A549 (cell line): ENCODE measurements at regions not wholly inside any gene's neighbourhood (a gene's known extent, or its start where the extent isn't known, plus 50 kb on each side); places are given as distances from the start of the nearest gene placed in this dataset.
"Not testable (repeated sequence)": the region's sequence is repeated elsewhere in the genome, so short reads cannot be mapped to it uniquely, and the experiment has no call there.

Source experiments
- ATAC-seq, 2 experiments: fragments of 200-7000 bp in 1 of 2; fragments of >200 bp in 1 of 2; cut with Nextera tagmentation in 1 of 2; cut with Tn5 transposase in 1 of 2; 3 replicates each; pipeline versions ENCODE4 v1.8.0 to v1.9.1; 2018 to 2020; ENCODE audit warnings: mild to moderate bottlenecking in 1 of 2, moderate library complexity in 1 of 2
- CTCF ChIA-PET: fragments of 300-600 bp; sonication (Branson Sonifier 250); formaldehyde crosslinking; extraction: SDS; loops from one replicate; lab custom pipeline; 2021; ENCODE audit warnings: antibody characterized with exemption, inconsistent platforms; lab: Yijun Ruan, JAX
- POLR2A ChIA-PET: fragments of 350-600 bp; formaldehyde crosslinking; extraction: SDS; loops from one replicate; lab custom pipeline; 2021; ENCODE audit warnings: antibody characterized with exemption, inconsistent platforms; lab: Yijun Ruan, JAX
- DNase-seq, 2 experiments: peaks; one replicate each; pipeline versions ENCODE4 v3.0.0 to v3.0.0-alpha.2; 2011 to 2016; ENCODE audit warnings: low read depth in 1 of 2, low spot score in 1 of 2
- FAIRE-seq: peaks from 2 replicates; lab custom pipeline; 2011; peaks lifted over from hg19 to GRCh38; lab: Jason Lieb, UNC
- H3K27ac ChIP-seq, 2 experiments: fragments of >200 bp; sonication (Bioruptor Twin); formaldehyde crosslinking; 3 replicates each; pipeline ENCODE4 v1.5.1; 2016 to 2017
- H3K4me1 ChIP-seq: fragments of >200 bp; sonication (Bioruptor Twin); formaldehyde crosslinking; 3 replicates; pipeline ENCODE4 v1.6.1; 2016
- H3K4me2 ChIP-seq: fragments of >200 bp; sonication (Bioruptor Twin); formaldehyde crosslinking; 3 replicates; pipeline ENCODE4 v1.6.1; 2016
- H3K4me3 ChIP-seq: fragments of >200 bp; sonication (Bioruptor Twin); formaldehyde crosslinking; 3 replicates; pipeline ENCODE4 v1.5.1; 2016
- H3K9me3 ChIP-seq: fragments of >200 bp; sonication (Bioruptor Twin); formaldehyde crosslinking; 3 replicates; pipeline ENCODE4 v1.6.1; 2016
- ATOH8 ChIP-seq: fragments of 250-450 bp; sonication (Bioruptor Pico); IDR thresholded peaks from 2 replicates; pipeline ENCODE4 v1.5.0; 2020; ENCODE audit warnings: low read depth, mild to moderate bottlenecking, moderate library complexity
- BHLHE40 ChIP-seq: IDR thresholded peaks from 2 replicates; pipeline ENCODE4 v1.6.1; 2012; ENCODE audit warnings: low read depth, low read length, inconsistent platforms
- CEBPB ChIP-seq, 2 experiments: fragments of >200 bp in 1 of 2; sonication (Bioruptor Twin) in 1 of 2; formaldehyde crosslinking in 1 of 2; IDR thresholded peaks; 2 replicates each; pipeline ENCODE4 v1.6.1; 2012 to 2016
- EHMT2 ChIP-seq: fragments of 200-600 bp; sonication (generic); IDR thresholded peaks from 2 replicates; pipeline ENCODE4 v1.6.1; 2016; ENCODE audit warnings: antibody characterized with exemption, low read depth, mild to moderate bottlenecking, moderate library complexity
- FOSB ChIP-seq: fragments of 250-450 bp; sonication (Bioruptor Pico); IDR thresholded peaks from 2 replicates; pipeline ENCODE4 v1.5.0; 2020; ENCODE audit warnings: mild to moderate bottlenecking, moderate library complexity
- FOXS1 ChIP-seq: fragments of 250-450 bp; sonication (Bioruptor Pico); IDR thresholded peaks from 2 replicates; pipeline ENCODE4 v1.5.0; 2020; ENCODE audit warnings: mild to moderate bottlenecking, moderate library complexity
- HDAC2 ChIP-seq: fragments of 200-600 bp; sonication (generic); IDR thresholded peaks from 2 replicates; pipeline ENCODE4 v1.6.1; 2016
- HES2 ChIP-seq: fragments of >200 bp; sonication (Bioruptor Twin); formaldehyde crosslinking; IDR thresholded peaks from 2 replicates; pipeline ENCODE4 v1.6.1; 2016
- HMGXB4 ChIP-seq: fragments of 250-450 bp; sonication (Bioruptor Pico); IDR thresholded peaks from 2 replicates; pipeline ENCODE4 v1.5.0; 2021; ENCODE audit warnings: mild to moderate bottlenecking, moderate library complexity, borderline replicate concordance
- HOXB13 ChIP-seq: fragments of 250-450 bp; sonication (Bioruptor Pico); IDR thresholded peaks from 2 replicates; pipeline ENCODE4 v1.5.0; 2020; ENCODE audit warnings: low read depth, mild to moderate bottlenecking, moderate library complexity
- MAZ ChIP-seq: fragments of 150-350 bp; IDR thresholded peaks from 2 replicates; pipeline ENCODE4 v1.6.1; 2014; ENCODE audit warnings: antibody characterized with exemption, low read depth, low read length, borderline replicate concordance
- PBX3 ChIP-seq: IDR thresholded peaks from 2 replicates; pipeline ENCODE4 v1.6.1; 2012
- PHF8 ChIP-seq: fragments of 200-600 bp; sonication (generic); IDR thresholded peaks from 2 replicates; pipeline ENCODE4 v1.6.1; 2016; ENCODE audit warnings: low read depth, mild to moderate bottlenecking, antibody characterized with exemption, moderate library complexity, borderline replicate concordance
- POLR2AphosphoS2 ChIP-seq: conservative IDR thresholded peaks from 2 replicates; pipeline ENCODE4 v1.6.1; 2012; ENCODE audit warnings: low read length, improper control_type of control experiment, inconsistent platforms
- RCOR1 ChIP-seq: fragments of 150-350 bp; IDR thresholded peaks from 2 replicates; pipeline ENCODE4 v1.6.1; 2014; ENCODE audit warnings: antibody characterized with exemption, low read length, low read depth
- REST ChIP-seq: fragments of 200-600 bp; sonication (generic); IDR thresholded peaks from 2 replicates; pipeline ENCODE4 v1.6.1; 2016; ENCODE audit warnings: antibody characterized with exemption, mild to moderate bottlenecking, moderate library complexity
- RNF2 ChIP-seq: fragments of 200-600 bp; sonication (generic); IDR thresholded peaks from 2 replicates; pipeline ENCODE4 v1.6.1; 2016; ENCODE audit warnings: low read depth, mild to moderate bottlenecking, antibody characterized with exemption, moderate library complexity, borderline replicate concordance
- TP53 ChIP-seq: fragments of 250-450 bp; sonication (Bioruptor Pico); IDR thresholded peaks from 2 replicates; pipeline ENCODE4 v1.5.0; 2021; ENCODE audit warnings: mild to moderate bottlenecking, moderate library complexity
- ZFP36 ChIP-seq: fragments of 450-650 bp; IDR thresholded peaks from 2 replicates; pipeline ENCODE4 v1.6.1; 2014; ENCODE audit warnings: borderline replicate concordance; ENCODE audit not compliant: partially characterized antibody
- ZSCAN20 ChIP-seq: fragments of 250-450 bp; sonication (Bioruptor Pico); IDR thresholded peaks from 2 replicates; pipeline ENCODE4 v1.8.0; 2022; ENCODE audit warnings: mild to moderate bottlenecking, moderate library complexity
- WGBS: methylation state at CpG from one replicate; pipeline ENCODE4 v1.1.6; 2017; ENCODE audit errors: missing lambda C conversion rate; 5-methylcytosine and 5-hydroxymethylcytosine counted together

- TF ChIP-seq PHF8 (no peak), CEBPB (IDR thresholded peaks at IDR 0.05) (peak in 1 of 2 experiments; percentile 52; a peak in 2 of 4 replicates), TP53 (no peak)
- Histone ChIP-seq H3K4me3 (no peak overlapping the region), H3K4me2 (no peak overlapping the region; the same call in 2 of the 3 replicates), H3K4me1 (peaks cover 43% of the 10 kb centered on the region), H3K9me3 (peaks cover 32% of the 10 kb centered on the region), H3K27ac (peak overlapping the region; percentile 56 to 76; a peak in 5 of 6 replicates)
- DNase-seq: no peak
- 72% methylated on average over 1 of the region's 1 CpG for WGBS
- no peak for FAIRE-seq
- ATAC-seq: no peak
- ChIA-PET POLR2A (no interaction called here), CTCF (interaction anchor here (1.1 to 3.0 kb wide), 3 partner anchors 21 to 128 kb away, joined by 4 to 17 read pairs (median 16); no protein-coding TSS in a partner anchor)
These were observed 120.5 kb upstream of the KLF14 start for GRCh38 chr7:130854481-130854880.

- ChIA-PET CTCF (interaction anchor here (1.0 to 3.0 kb wide), 4 partner anchors 10 to 183 kb away, joined by 3 to 17 read pairs (median 10); no protein-coding TSS in a partner anchor), POLR2A (no interaction called here)
- TF ChIP-seq MAZ: no peak
- no peak for TF ChIP-seq RNF2
- TF ChIP-seq FOXS1 (CRISPR knock-in tag): peak; percentile 12; the same call in 1 of the 2 replicates
- TF ChIP-seq HES2: no peak
- H3K9me3 ChIP-seq: peaks cover 53% of the 10 kb centered on the region
- no peak for FAIRE-seq
- no peak overlapping the region for H3K4me2 ChIP-seq
- DNase-seq: no peak
- H3K27ac ChIP-seq: no peak overlapping the region
- H3K4me3 ChIP-seq: no peak overlapping the region
- ATAC-seq: no peak
- H3K4me1 ChIP-seq: peaks cover 30% of the 10 kb centered on the region
These were observed 122.9 kb upstream of the KLF14 start for GRCh38 chr7:130856866-130857265.

- H3K27ac ChIP-seq, DNase-seq, POLR2A ChIA-PET, FAIRE-seq, H3K4me2 ChIP-seq: not testable (repeated sequence)
- CTCF ChIA-PET: interaction anchor here (1.4 to 1.6 kb wide), 3 partner anchors 15 to 36 kb away, joined by 3 to 4 read pairs (median 3); no protein-coding TSS in a partner anchor
- ATAC-seq: 0 out of 6 replicates have a peak, but pooled peaks of 1 of the 2 experiments have one; percentile 7
- WGBS: 100% methylated on average over 2 of the region's 2 CpGs
- peak; percentile 94 for TF ChIP-seq ZFP36
- TF ChIP-seq, all 56 proteins: peak for 1; not testable (repeated sequence) for 55
- not testable (repeated sequence) for H3K4me1 ChIP-seq, H3K4me3 ChIP-seq
- peaks cover 58% of the 10 kb centered on the region for H3K9me3 ChIP-seq
These were observed 126.8 kb upstream of the KLF14 start for GRCh38 chr7:130860832-130861231.

- CTCF ChIA-PET: interaction anchor here (0.6 to 1.7 kb wide), 4 partner anchors 10 to 33 kb away, joined by 3 to 5 read pairs (median 4); no protein-coding TSS in a partner anchor
- H3K4me1 ChIP-seq: peaks cover 2% of the 10 kb centered on the region; the same call in 2 of the 3 replicates
- no peak overlapping the region for H3K27ac ChIP-seq
- POLR2A ChIA-PET: no interaction called here
- no peak overlapping the region for H3K4me2 ChIP-seq
- FAIRE-seq (no peak), DNase-seq (no peak), ATAC-seq (peak; percentile 41 to 57)
- peaks cover 18% of the 10 kb centered on the region for H3K9me3 ChIP-seq
- H3K4me3 ChIP-seq: no peak overlapping the region
- WGBS: 94% methylated on average over 4 of the region's 4 CpGs
- no peak for TF ChIP-seq FOSB
- TF ChIP-seq REST: peak; percentile 91
- TF ChIP-seq RCOR1: no peak
- TF ChIP-seq ZSCAN20 (CRISPR knock-in tag): no peak
- TF ChIP-seq BHLHE40: no peak
- TF ChIP-seq HDAC2: no peak
- no peak for TF ChIP-seq ATOH8 (CRISPR knock-in tag)
- no peak for TF ChIP-seq CEBPB (IDR thresholded peaks at IDR 0.05)
- no peak for TF ChIP-seq PBX3
- peak; percentile 85; the same call in 1 of the 2 replicates for TF ChIP-seq EHMT2
- TF ChIP-seq POLR2AphosphoS2: no peak
- no peak for TF ChIP-seq HOXB13 (CRISPR knock-in tag)
- TF ChIP-seq HMGXB4: no peak
These were observed 131.6 kb upstream of the KLF14 start for GRCh38 chr7:130865408-130866236.
